ENCODE measurements at regions not wholly inside any gene's neighbourhood (a gene's known extent, or its start where the extent isn't known, plus 50 kb on each side); places are given as distances from the start of the nearest gene placed in this dataset.

DNA sequence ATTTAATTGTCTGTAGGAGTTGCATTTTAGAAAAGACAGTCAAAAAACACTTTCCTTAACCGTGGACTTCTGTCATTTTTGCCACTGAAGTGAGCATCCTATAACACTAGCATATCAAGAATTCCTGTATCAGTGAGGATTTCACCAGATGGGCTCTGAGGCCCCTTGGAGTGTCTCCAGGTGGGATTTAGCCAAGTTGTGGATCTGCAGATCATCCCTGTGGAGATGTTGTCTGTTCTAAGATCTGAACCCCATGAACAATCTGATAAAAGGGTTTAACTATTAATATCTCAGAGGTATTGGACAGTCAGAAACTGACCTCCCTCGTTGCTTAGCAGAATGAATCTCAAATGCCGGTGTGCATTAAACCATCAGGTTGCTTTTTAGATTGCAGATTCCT, 165.0 kb upstream of the SRRM4 start:
- no peak for DNase-seq (ENCODE audit: extremely low read depth in 1 of 11, low read depth in 9 of 11, low spot score in 4 of 11)

DNA sequence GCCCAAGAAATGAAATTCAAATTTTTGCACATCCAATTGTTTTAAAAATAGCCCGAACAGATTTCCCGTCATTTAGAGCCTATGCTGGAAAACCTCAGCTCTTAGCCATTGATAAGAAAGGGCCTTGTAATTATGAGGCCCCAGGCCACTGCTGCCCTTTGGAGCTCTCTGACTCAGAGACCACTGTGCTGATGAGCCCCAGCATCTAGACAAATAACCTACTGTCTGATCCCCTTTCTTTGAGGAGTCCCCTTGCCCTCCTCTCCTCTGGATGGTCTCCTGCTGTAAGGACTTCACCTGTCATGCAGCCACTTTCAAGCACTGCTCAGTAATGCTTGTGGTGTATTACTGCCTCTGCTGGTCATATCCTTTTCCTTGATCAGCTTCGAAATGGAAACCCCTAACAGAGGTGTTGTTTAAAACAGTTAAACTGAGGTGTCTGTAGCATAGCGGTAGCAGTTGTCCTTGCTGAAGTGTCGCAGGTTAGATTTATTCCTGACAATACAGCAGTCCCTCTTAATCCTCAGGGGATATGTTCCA, 159.9 kb upstream of the SRRM4 start:
- no peak for DNase-seq (ENCODE audit: extremely low read depth in 1 of 11, low read depth in 9 of 11, low spot score in 4 of 11)

- no peak for DNase-seq (ENCODE audit: extremely low read depth in 1 of 11, low read depth in 9 of 11, low spot score in 4 of 11)
Observed at GRCh38 chr12:118822512-118822911, 158.8 kb upstream of the SRRM4 start.

DNA sequence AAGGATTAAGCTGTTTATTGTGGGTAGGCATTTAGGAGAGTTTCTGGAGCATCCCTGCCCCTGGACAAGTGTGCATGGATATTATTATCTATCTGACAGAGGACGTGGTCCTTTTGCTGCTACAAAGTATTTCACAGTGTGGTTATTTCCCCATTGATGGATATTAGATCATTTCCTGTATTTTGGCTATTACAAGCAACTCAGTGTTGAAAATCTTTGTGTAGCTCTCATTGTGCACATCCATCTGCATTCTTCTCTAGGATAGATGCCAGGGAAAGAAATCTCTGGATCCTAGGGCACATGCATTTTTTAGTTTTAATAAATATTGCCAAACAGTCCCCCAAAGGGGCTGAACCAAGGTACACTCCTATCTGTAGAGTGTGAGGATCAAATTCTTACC, 154.3 kb upstream of the SRRM4 start:
- no peak for DNase-seq (ENCODE audit: extremely low read depth in 1 of 11, low read depth in 9 of 11, low spot score in 4 of 11)

GRCh38 chr12:118827606-118828005, 153.7 kb upstream of the SRRM4 start:
- DNase-seq (ENCODE audit: extremely low read depth in 1 of 11, low read depth in 9 of 11, low spot score in 4 of 11), result no peak

GRCh38 chr12:118830296-118830695, 151.0 kb upstream of the SRRM4 start:
- DNase-seq (ENCODE audit: extremely low read depth in 1 of 11, low read depth in 9 of 11, low spot score in 4 of 11), result no peak

- no peak for DNase-seq (ENCODE audit: extremely low read depth in 1 of 11, low read depth in 9 of 11, low spot score in 4 of 11)
Observed at GRCh38 chr12:118835926-118836325, 145.4 kb upstream of the SRRM4 start.

DNA sequence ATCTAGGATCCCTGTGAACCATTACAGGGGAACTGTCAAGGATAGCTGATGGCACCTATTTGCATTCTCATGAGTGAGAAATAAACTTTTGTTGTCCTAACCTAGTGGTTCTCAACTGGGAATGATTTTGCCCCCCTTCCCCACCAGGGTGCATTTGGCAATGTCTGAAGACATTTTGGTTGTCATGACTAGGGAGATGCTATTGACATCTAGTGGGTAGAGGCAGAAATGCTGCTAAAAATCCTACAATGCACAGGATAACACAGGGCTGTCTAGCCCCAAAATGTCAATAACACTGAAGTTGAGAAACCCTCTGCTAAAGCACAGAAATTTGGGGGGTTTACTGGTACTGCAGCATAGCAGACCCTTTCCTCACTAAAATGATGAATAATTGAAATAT, 140.9 kb upstream of the SRRM4 start:
- DNase-seq (ENCODE audit: extremely low read depth in 1 of 11, low read depth in 9 of 11, low spot score in 4 of 11), result no peak

DNA sequence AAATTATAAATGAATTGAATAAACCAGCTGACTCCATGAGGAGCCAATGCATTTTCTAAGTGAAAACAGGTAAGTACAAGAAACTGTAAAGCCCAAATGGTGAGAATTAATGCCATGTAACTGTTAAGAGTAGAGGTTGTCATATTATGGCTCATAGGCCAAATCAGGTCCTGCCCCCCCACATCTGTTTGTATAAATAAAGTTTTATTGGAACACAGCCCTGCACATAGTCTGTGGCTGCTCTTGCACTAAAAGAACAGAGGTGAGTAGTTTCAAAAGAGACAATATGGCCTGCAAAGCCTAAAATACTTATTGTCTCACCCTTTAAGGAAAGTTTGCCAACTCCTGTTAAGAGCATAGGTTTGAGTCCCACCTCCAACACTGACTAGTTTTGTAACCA, 140.5 kb upstream of the SRRM4 start:
- no peak for DNase-seq (ENCODE audit: extremely low read depth in 1 of 11, low read depth in 9 of 11, low spot score in 4 of 11)

DNA sequence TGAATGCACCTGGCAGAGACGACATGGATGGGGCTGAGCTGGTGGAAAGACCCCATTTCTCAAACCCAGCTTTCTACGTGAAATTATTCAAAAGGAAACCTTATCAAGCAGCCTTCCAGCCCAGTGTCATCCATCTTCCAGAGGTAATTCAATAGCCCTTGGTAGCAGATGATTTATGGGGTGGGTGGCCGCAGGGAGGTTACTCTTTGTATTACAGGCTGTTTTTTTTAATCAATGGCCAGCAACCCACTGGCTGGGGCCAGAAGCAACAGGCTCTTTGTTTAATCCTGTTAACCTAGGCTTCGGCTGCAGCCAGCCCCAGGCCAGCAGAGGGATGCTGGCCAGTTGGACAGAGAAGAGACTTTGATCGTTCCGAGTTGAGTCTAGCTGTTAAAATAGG, 139.8 kb upstream of the SRRM4 start:
- DNase-seq (ENCODE audit: extremely low read depth in 1 of 11, low read depth in 9 of 11, low spot score in 4 of 11), result no peak

- DNase-seq (ENCODE audit: extremely low read depth in 1 of 11, low read depth in 9 of 11, low spot score in 4 of 11), result no peak
Observed at GRCh38 chr12:118842866-118843265, 138.5 kb upstream of the SRRM4 start.

DNA sequence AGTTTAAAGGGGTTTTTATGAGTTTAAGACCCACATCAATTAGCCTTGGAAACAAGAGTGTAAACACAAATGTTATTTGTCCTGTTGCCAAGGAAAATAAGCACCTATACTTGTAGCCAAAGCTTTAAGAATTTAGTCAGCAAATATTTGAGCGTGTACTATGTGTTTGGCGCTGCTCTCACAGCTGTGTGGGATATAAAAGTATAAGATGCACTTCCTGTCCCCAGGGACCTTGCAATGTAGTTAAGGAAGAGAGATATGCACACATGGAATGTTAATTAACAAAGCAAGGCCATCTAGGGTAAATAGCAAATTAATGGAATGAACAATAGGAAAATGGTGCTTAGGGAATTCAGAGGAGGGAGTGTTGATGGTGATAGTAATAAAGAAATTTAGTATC, 134.9 kb upstream of the SRRM4 start:
- DNase-seq (ENCODE audit: extremely low read depth in 1 of 11, low read depth in 9 of 11, low spot score in 4 of 11), result no peak

GRCh38 chr12:118850244-118850825, 131.0 kb upstream of the SRRM4 start:
- no peak for DNase-seq (ENCODE audit: extremely low read depth in 1 of 11, low read depth in 9 of 11, low spot score in 4 of 11)

- DNase-seq (ENCODE audit: extremely low read depth in 1 of 11, low read depth in 9 of 11, low spot score in 4 of 11), result no peak
Observed at GRCh38 chr12:118851891-118852290, 129.4 kb upstream of the SRRM4 start.

- DNase-seq (ENCODE audit: extremely low read depth in 1 of 11, low read depth in 9 of 11, low spot score in 4 of 11), result no peak
Observed at GRCh38 chr12:118853634-118854033, 127.7 kb upstream of the SRRM4 start.

DNA sequence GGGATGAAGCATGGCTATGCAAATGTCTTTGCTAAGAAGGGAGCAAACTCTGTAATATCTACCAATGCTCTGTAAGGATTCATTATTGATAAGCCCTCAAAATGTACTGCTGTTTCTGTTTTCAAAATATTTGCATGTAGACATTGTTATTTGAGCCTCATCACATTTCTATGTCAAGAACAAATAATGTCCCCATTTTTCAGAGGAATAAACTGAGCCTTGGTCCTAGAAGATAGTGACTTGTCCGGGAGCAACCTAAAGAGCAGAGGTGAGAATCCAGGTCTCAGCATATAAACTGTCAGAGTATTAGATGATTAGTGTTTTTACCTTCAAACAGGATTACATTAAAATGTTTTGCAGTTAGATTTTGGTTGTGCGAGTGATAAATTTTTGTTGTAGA, 125.5 kb upstream of the SRRM4 start:
- no peak for DNase-seq (ENCODE audit: extremely low read depth in 1 of 11, low read depth in 9 of 11, low spot score in 4 of 11)

DNA sequence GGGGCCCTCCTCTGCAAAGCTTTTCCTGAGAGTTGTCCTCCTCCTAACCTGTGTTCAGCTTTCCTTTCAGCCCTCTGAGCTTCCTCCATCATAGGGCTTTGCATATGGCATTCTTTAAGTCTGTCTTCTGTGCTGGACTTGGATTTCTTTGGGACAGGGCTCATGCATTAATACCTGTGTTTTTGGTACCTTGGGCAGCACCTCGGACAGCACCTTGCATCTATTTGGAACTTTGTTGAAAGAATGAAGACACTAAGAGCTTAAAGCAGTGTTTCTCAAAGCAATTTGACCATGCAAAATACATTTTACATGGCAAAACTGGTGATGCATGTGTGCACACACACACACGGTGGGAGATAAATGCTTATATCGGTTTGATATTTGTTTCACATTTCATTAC, 115.0 kb upstream of the SRRM4 start:
- peak in 6 of 11 donors; percentile 1 to 13 (median 2) for DNase-seq (ENCODE audit: extremely low read depth in 1 of 11, low read depth in 9 of 11, low spot score in 4 of 11)

- DNase-seq (ENCODE audit: extremely low read depth in 1 of 11, low read depth in 9 of 11, low spot score in 4 of 11), result no peak
Observed at GRCh38 chr12:118870551-118870950, 110.8 kb upstream of the SRRM4 start.

GRCh38 chr12:118874698-118875548, 106.4 kb upstream of the SRRM4 start:
- DNase-seq (ENCODE audit: extremely low read depth in 1 of 11, low read depth in 9 of 11, low spot score in 4 of 11), result no peak

- no peak for DNase-seq (ENCODE audit: extremely low read depth in 1 of 11, low read depth in 9 of 11, low spot score in 4 of 11)
Observed at GRCh38 chr12:118880720-118881493, 100.4 kb upstream of the SRRM4 start.

Measured in renal cortex interstitium (tissue), 11 donors.